GM18511 (cell line): ENCODE measurements at regions not wholly inside any gene's neighbourhood (a gene's known extent, or its start where the extent isn't known, plus 50 kb on each side); places are given as distances from the start of the nearest gene placed in this dataset.

Experiments
- ATAC-seq: cut with Tn5 transposase; IDR thresholded peaks from one replicate; pipeline ENCODE4 v1.9.1; 2021; ENCODE audit warnings: mild to moderate bottlenecking, moderate library complexity; ENCODE audit not compliant: unreplicated experiment

- ATAC-seq, result no peak
These were observed 1094.5 kb upstream of the LRRN3 start for GRCh38 chr7:109996411-109996810.

DNA sequence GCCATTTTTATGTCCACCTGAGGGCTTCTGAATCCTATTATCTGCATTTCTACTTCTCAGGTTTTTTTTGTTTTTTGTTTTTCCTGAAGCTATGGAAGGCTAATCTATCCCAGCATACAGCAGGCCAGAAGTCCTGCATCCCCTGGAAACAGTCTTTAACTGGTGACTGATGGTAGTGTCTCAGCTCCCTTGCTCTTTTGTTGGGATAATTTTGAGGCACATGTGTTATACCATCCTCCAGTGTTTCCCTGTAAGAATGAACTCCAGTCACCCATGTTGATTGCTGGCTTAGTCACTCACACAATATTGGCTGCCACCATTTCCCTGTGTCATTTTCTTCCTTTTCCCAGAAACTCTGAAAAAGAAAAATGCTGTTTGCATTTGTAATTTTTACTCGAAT lies 1094.0 kb upstream of the LRRN3 start:
- no peak for ATAC-seq

DNA sequence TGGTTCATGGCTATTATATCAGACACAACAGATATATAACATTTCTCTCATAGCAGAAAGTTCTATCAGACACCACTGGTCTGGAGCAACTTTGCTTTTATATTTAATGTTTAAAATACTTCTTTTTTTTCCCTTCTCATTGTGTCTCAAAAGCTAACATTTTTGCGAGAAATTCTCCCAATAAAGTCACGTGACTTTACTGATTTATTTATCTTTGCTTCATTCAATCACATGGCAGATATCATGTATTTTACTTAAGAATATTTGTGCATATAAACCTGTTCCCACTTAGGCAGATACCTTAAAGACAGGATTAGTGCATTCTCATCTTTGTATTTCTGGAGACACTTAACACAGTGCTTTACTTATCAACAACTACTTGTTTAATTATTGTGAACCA lies 1093.1 kb upstream of the LRRN3 start:
- ATAC-seq, result no peak

DNA sequence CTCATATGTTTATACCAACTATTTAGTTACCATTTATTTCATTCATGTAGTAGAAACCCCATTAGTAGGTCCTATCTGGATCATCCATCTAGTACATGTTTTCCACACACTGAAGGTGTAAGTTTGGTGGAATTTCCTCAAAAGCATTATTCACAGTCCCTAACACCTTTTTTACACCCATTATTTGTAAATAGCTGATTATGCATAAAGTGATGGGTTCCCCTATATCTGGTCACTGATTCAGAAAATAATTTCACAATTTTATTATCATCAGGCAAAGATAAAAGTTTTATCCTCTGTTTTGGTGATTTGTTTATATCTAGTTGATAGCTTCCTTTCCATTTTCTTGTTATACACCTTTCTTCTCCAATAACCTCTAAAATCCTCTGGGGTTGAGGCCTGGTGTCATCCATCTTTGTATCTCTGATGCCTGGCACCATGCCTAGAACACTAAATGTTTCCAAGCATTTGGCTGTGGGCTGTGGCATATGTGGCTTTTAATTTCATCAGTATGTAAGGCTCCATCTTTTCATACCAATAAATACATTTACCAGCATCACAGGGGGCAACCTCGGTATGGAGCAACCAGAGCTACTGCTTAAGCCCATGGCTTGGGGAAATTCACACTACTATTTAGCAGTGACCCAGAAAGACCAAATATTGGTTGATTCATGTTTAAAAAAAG lies 1089.5 kb upstream of the LRRN3 start:
- no peak for ATAC-seq

GRCh38 chr7:110003827-110004226 lies 1087.1 kb upstream of the LRRN3 start:
- ATAC-seq, result no peak

DNA sequence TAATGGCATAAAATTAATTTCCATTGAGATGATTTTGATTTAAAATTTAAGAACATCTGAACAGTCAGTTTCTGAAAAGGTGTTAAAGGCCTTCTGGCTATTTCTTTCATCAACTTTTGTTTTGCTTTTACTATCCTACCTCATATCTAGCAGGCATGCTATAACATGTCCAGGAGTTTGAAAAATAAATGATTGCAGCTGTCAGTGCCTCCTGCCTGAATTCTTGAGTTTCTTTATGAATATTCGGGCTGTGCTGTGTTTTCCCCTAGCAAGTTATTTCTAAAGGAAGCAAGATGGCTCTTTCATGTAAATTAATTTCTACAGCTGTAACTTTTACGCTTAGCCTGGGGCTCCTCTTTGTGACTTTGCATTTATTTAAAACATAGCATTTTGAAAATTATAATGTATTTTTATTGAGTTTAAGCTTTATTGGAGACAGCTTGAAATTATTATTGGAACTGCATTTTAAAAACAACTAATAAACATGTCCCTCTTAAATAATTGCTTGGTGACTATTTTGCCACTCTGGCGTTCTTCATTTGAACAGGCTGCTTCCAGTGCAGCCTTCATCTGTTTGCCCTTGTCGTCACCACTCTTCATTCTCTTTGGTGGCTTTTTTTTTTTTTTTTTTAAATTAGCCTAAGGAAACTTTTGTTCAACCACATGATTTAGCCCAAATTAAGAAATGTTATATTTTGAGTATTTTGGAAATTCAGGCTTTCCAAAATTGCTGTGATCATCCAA lies 1083.4 kb upstream of the LRRN3 start:
- peak; percentile 55 for ATAC-seq

- peak; percentile 43 for ATAC-seq
These were observed 1080.6 kb upstream of the LRRN3 start for GRCh38 chr7:110010359-110010758.

DNA sequence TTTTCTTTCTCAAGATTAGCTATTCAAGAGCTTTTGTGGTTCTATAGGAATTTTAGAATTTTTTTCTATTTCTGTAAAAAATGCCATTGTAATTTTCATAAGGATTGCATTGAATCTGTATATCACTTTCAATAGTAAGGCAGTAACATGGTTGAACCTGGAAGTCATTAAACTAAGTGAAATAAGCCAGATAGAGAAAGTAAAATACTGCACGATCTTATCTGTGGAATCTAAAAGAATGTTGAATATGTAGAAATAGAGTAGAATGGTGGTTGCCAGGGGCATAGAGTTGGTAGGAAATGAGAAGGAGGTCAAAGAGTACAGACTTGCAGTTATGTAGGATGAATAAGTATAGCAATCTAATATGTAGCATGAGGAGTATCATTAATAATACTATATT lies 1073.5 kb upstream of the LRRN3 start:
- ATAC-seq, result no peak

DNA sequence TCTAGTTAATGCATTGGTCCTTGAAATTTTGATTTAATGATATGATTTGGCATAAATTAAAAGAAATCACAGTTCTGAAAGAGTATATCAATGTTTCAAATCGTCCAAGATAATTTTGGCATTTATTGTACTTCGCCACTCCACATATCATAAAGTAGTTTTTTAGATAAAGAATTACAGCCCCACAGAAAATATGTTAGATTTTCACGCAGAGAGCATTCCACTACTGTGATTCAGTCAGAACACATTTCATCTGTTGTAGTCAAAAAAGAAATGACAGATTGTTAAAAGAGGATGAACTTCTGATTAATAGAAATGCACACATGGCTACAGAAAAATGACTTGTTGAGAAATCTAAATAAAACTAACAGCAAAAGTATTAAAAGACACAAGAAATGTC lies 1063.5 kb upstream of the LRRN3 start:
- ATAC-seq, result no peak

GRCh38 chr7:110043519-110043918 lies 1047.4 kb upstream of the LRRN3 start:
- no peak for ATAC-seq

DNA sequence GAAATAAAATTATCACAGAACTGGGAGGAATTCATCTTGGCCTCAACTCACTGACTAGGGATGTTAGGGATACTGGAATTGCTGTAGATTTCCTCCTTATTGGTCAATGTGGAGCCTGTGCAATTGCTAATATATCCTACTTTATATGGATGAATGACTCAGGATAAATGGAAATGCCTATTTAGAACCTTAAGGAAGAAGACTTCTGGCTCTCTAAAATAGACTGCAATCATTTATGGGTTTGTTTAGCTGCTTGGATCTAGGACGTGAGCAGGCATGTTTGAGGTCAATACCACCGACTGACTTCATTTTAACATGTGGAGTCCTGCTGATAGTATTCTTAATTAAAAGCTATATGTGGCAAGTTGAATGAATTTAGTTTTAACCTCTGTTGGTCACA lies 1040.1 kb upstream of the LRRN3 start:
- ATAC-seq, result no peak

GRCh38 chr7:110051372-110051771 lies 1039.6 kb upstream of the LRRN3 start:
- no peak for ATAC-seq

DNA sequence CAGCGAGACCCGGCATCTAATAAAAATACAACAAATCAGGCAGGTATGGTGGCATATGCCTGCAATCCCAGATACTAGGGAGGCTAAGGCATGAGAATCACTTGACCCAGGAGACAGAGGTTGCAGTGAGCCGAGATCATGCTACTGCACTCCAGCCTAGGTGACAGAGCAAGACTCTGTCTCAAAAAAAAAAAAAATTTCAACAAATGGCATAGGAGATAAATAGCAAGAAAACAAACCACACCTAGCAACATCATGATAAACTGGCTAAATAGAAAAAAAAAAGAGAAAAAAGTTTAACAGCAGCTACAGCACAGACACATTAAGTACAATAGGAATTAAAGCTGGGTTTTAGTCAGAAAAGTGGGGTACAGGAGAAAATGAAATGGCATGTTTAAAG lies 1034.6 kb upstream of the LRRN3 start:
- ATAC-seq, result no peak

DNA sequence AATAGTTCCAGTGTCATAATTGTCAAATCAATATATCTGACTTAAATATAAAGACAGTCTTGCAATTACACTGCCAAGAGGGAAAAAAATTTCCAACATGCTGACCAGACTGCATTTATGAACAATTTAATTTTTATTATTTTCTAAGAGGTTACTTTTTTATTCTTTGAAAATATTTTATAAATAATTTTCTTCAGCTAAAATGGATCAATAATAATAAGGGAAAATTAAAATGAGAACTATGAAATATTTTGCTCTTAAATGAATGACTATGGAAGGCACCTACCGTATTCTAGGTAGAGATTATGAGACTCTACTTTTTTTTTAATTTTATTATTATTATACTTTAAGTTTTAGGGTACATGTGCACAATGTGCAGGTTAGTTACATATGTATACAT lies 1032.5 kb upstream of the LRRN3 start:
- no peak for ATAC-seq

GRCh38 chr7:110061387-110061786 lies 1029.5 kb upstream of the LRRN3 start:
- peak; percentile 92 for ATAC-seq

- ATAC-seq, result no peak
These were observed 1025.8 kb upstream of the LRRN3 start for GRCh38 chr7:110065121-110065520.

DNA sequence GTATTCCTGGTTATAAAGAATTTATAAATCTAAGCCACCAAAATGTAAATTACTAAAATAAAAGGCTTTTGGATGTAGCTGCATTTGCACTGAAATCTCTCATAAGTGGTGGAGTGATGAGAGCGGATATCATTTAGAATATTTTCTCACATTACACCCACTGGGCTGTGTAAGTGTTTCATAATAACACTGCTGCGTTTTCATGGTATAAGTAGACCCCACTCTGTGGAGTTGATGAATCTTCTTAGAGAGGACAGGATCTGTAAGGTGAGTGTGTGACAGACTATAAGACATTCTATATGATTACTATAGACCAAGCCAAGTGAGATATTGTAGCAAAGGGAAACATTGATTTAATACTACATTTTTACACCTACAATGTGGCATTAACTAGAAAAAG lies 1024.1 kb upstream of the LRRN3 start:
- no peak for ATAC-seq

GRCh38 chr7:110071192-110071591 lies 1019.7 kb upstream of the LRRN3 start:
- ATAC-seq, result no peak

DNA sequence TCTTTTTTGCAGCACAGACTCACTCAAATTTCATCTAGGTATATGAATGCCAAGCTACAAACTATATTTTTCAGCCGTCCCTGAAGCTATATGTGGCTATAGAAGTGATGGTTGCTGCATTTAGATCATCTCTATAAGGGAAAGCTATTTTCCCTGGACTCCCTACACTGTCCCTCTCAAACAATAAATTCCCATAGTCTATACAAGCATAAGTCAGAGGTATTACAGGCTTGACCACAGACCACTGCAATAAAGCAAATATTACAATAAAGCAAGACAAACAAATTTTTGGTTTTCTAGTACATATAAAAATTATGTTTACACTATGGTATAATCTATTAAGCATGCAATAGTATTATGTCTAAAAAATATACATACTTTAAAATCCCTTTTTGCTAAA lies 1015.5 kb upstream of the LRRN3 start:
- ATAC-seq, result no peak

GRCh38 chr7:110076194-110076593 lies 1014.7 kb upstream of the LRRN3 start:
- ATAC-seq, result no peak

DNA sequence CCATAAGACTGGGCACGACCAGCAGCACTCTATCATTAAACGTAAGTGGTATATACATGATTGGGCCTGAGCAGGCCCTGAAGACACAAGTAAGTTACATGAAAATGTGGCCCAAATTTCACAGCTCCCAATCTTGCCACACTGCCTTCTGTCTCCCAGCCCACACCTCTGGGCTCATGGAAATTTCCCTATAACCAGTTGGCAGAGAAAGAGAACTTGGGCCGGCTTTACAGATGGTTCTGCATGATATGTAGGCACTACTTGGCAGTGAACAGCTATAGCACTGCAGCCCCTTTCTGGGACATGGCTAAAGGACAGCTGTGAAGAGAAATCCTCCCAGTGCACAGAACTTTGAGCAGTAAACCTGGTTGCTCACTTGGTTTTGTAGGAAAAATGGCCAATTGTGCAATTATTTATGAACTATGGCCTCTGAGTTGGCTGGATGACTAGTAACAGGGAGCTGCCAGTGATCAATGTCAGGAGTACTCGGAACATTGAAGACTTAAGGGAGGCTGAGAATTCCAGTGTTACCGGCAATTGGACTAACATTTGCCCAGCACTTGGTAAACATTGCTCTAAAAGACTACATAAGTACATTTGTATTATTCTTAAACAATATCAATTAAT lies 1006.6 kb upstream of the LRRN3 start:
- no peak for ATAC-seq

DNA sequence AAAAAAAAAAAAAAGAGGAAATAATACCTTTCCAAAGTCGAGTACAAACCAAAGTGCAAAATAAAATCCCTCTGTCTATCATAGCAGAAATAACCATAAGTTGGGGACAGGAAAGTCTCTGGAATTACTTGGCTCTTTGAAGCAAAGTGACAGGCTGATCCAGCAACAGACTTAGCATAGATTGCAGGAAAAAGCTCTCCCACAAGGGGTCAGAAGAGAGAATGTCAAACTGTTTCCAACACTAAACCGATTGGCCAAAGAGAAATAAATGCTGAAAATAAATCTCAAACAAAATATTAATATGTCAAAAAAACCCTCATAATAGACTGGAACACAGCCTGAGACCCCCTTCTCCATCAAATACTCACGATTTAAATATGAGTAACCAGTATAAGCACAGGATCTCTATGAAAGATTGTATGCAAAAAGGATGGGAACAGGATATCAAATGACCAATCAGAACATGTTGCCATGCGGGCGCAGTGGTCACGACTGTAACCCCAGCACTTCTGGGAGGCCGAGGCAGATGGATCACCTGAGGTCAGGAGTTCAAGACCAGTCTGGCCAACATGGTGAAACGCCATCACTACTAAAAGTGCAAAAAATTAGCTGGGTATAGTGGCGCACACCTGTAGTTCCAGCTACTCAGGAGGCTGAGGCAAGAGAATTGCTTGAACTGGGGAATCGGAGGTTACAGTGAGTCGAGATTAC lies 1000.7 kb upstream of the LRRN3 start:
- ATAC-seq, result peak; percentile 65
